ENCODE measurements at regions not wholly inside any gene's neighbourhood (a gene's known extent, or its start where the extent isn't known, plus 50 kb on each side); places are given as distances from the start of the nearest gene placed in this dataset.

GRCh38 chr16:54484700-54485099 lies 198.1 kb upstream of the IRX3 start:
- DNase-seq: no peak

- DNase-seq: no peak
Measured at GRCh38 chr16:54482892-54483574, 196.4 kb upstream of the IRX3 start.

GRCh38 chr16:54480429-54480828 lies 193.8 kb upstream of the IRX3 start:
- DNase-seq: no peak

GRCh38 chr16:54479546-54479945 lies 193.0 kb upstream of the IRX3 start:
- no peak for DNase-seq

- no peak for DNase-seq
Measured at GRCh38 chr16:54477714-54478113, 191.1 kb upstream of the IRX3 start.

- DNase-seq: no peak
Measured at GRCh38 chr16:54475019-54475601, 188.5 kb upstream of the IRX3 start.

GRCh38 chr16:54473226-54473993 lies 186.8 kb upstream of the IRX3 start:
- no peak for DNase-seq

GRCh38 chr16:54467398-54467797 lies 180.8 kb upstream of the IRX3 start:
- no peak for DNase-seq

- DNase-seq: no peak
Measured at GRCh38 chr16:54466233-54466632, 179.6 kb upstream of the IRX3 start.

GRCh38 chr16:54465063-54465462 lies 178.5 kb upstream of the IRX3 start:
- DNase-seq: no peak

- no peak for DNase-seq
Measured at GRCh38 chr16:54462771-54463170, 176.2 kb upstream of the IRX3 start.

GRCh38 chr16:54462151-54462651 lies 175.6 kb upstream of the IRX3 start:
- DNase-seq: no peak

- DNase-seq: no peak
Measured at GRCh38 chr16:54460263-54460860, 173.8 kb upstream of the IRX3 start.

GRCh38 chr16:54459509-54460262 lies 173.1 kb upstream of the IRX3 start:
- no peak for DNase-seq

- no peak for DNase-seq
Measured at GRCh38 chr16:54458923-54459322, 172.3 kb upstream of the IRX3 start.

- DNase-seq: no peak
Measured at GRCh38 chr16:54456291-54456690, 169.7 kb upstream of the IRX3 start.

- no peak for DNase-seq
Measured at GRCh38 chr16:54455030-54455725, 168.6 kb upstream of the IRX3 start.

- DNase-seq: no peak
Measured at GRCh38 chr16:54454616-54455015, 168.0 kb upstream of the IRX3 start.

GRCh38 chr16:54453871-54454270 lies 167.3 kb upstream of the IRX3 start:
- DNase-seq: no peak

GRCh38 chr16:54447576-54448440 lies 161.2 kb upstream of the IRX3 start:
- peak in 1 of 51 donors; percentile 4 for DNase-seq

Measured in hypothalamus (tissue), 51 donors.